HG02642 (cell line): ENCODE measurements at regions not wholly inside any gene's neighbourhood (a gene's known extent, or its start where the extent isn't known, plus 50 kb on each side); places are given as distances from the start of the nearest gene placed in this dataset.
"Not testable (repeated sequence)": the region's sequence is repeated elsewhere in the genome, so short reads cannot be mapped to it uniquely, and the experiment has no call there.

Experiments
- ATAC-seq: cut with Tn5 transposase; IDR thresholded peaks from one replicate; pipeline ENCODE4 v1.9.1; 2021; ENCODE audit warnings: mild to moderate bottlenecking; ENCODE audit not compliant: unreplicated experiment, poor library complexity

GRCh38 chr13:62847520-62847919 is 1431.9 kb upstream of the PCDH20 start:
- ATAC-seq = no peak

- no peak for ATAC-seq
These were observed 1430.7 kb upstream of the PCDH20 start for GRCh38 chr13:62846302-62846701.

GRCh38 chr13:62839338-62839737 is 1423.7 kb upstream of the PCDH20 start:
- no peak for ATAC-seq

- no peak for ATAC-seq
These were observed 1423.3 kb upstream of the PCDH20 start for GRCh38 chr13:62838929-62839328.

GRCh38 chr13:62837895-62838294 is 1422.2 kb upstream of the PCDH20 start:
- no peak for ATAC-seq

GRCh38 chr13:62829486-62829885 is 1413.8 kb upstream of the PCDH20 start:
- ATAC-seq = no peak

- ATAC-seq = no peak
These were observed 1384.3 kb upstream of the PCDH20 start for GRCh38 chr13:62799931-62800436.

- ATAC-seq = no peak
These were observed 1383.4 kb upstream of the PCDH20 start for GRCh38 chr13:62799038-62799535.

GRCh38 chr13:62793850-62794249 is 1378.2 kb upstream of the PCDH20 start:
- ATAC-seq = no peak

GRCh38 chr13:62781866-62782265 is 1366.2 kb upstream of the PCDH20 start:
- ATAC-seq = no peak

GRCh38 chr13:62779161-62779560 is 1363.5 kb upstream of the PCDH20 start:
- no peak for ATAC-seq

- no peak for ATAC-seq
These were observed 1351.8 kb upstream of the PCDH20 start for GRCh38 chr13:62767473-62767872.

GRCh38 chr13:62760724-62761123 is 1345.1 kb upstream of the PCDH20 start:
- ATAC-seq = no peak

- ATAC-seq = no peak
These were observed 1332.0 kb upstream of the PCDH20 start for GRCh38 chr13:62747629-62748028.

- no peak for ATAC-seq
These were observed 1331.5 kb upstream of the PCDH20 start for GRCh38 chr13:62747152-62747551.

- not testable (repeated sequence) for ATAC-seq
These were observed 1314.1 kb upstream of the PCDH20 start for GRCh38 chr13:62729746-62730145.

GRCh38 chr13:62721893-62722292 is 1306.2 kb upstream of the PCDH20 start:
- no peak for ATAC-seq

- not testable (repeated sequence) for ATAC-seq
These were observed 1296.3 kb upstream of the PCDH20 start for GRCh38 chr13:62711948-62712347.

- no peak for ATAC-seq
These were observed 1295.1 kb upstream of the PCDH20 start for GRCh38 chr13:62710787-62711186.

- no peak for ATAC-seq
These were observed 1290.4 kb upstream of the PCDH20 start for GRCh38 chr13:62706048-62706447.

GRCh38 chr13:62704875-62705274 is 1289.2 kb upstream of the PCDH20 start:
- no peak for ATAC-seq

- no peak for ATAC-seq
These were observed 1286.9 kb upstream of the PCDH20 start for GRCh38 chr13:62702502-62702901.

- no peak for ATAC-seq
These were observed 1282.1 kb upstream of the PCDH20 start for GRCh38 chr13:62697701-62698100.
